ENCODE measurements at regions not wholly inside any gene's neighbourhood (a gene's known extent, or its start where the extent isn't known, plus 50 kb on each side); places are given as distances from the start of the nearest gene placed in this dataset.

DNA sequence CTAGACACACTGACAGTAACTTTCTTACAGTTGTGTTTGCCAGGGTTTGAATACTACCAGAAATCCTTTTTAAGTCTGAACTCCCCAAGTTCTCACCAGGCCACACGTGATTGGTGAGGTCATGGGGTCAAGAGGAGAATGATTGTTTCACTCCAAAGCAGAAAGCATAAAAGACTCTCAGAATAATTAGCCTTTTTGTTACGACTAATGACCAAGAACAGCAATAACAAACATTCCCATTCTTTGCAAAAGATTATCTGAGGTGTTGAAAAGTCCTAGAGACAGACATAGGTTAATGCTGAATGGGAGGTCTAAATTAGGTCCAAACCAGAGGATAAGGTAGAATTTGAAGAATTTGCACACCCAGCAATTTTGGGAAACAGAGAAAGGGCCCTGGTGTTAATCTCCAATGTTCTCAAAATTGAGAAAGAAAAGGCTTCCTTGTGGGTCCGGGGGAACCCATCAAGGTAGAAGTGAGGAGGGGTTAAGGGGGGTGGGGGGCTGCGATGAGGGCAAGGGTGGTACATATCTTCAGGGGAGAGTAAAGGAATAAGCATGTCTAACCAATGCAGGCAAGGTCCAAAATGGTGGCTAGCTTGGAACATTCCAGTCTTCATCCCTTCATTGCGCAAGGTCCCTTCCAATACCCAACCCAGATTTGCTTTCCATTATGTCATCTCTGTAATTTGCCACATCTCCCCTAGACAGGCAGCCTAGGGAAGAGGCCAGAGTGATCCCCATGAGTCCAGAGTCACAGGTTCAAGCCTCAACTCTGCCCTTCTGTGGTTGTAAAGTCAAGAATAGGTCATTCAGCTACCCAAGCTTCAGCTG, 74.6 kb upstream of the NFIA start:
- no peaks in the 10 kb centered on the region for H3K4me1 ChIP-seq (ENCODE audit: insufficient read depth, low read length)
- intact Hi-C loops (cut with DNase I, micrococcal nuclease), result no loop called here
- no peak overlapping the region for H3K27ac ChIP-seq (ENCODE audit: low read depth in 1 of 2, low read length in 2 of 2)
- POLR2A ChIA-PET, result no interaction called here
- H3K9me3 ChIP-seq (ENCODE audit: control insufficient read depth in 1 of 2, insufficient read depth in 1 of 2, low read length in 2 of 2), result no peaks in the 10 kb centered on the region
- CTCF ChIA-PET, result no interaction called here
- Mint-ChIP-seq H3K4me3 (no peak overlapping the region), H3K9me3 (no peaks in the 10 kb centered on the region), H3K27me3 (peaks cover 7% of the 10 kb centered on the region), H3K4me1 (ENCODE audit: low read depth) (no peaks in the 10 kb centered on the region), H3K36me3 (ENCODE audit: low read depth) (no peaks in the 10 kb centered on the region), H3K27ac (no peak overlapping the region)
- DNase-seq (no peak), ATAC-seq (ENCODE audit: poor library complexity) (no peak)
- H3K36me3 ChIP-seq (ENCODE audit: insufficient read depth, low read length), result no peaks in the 10 kb centered on the region
- TF ChIP-seq, protein P1, sequence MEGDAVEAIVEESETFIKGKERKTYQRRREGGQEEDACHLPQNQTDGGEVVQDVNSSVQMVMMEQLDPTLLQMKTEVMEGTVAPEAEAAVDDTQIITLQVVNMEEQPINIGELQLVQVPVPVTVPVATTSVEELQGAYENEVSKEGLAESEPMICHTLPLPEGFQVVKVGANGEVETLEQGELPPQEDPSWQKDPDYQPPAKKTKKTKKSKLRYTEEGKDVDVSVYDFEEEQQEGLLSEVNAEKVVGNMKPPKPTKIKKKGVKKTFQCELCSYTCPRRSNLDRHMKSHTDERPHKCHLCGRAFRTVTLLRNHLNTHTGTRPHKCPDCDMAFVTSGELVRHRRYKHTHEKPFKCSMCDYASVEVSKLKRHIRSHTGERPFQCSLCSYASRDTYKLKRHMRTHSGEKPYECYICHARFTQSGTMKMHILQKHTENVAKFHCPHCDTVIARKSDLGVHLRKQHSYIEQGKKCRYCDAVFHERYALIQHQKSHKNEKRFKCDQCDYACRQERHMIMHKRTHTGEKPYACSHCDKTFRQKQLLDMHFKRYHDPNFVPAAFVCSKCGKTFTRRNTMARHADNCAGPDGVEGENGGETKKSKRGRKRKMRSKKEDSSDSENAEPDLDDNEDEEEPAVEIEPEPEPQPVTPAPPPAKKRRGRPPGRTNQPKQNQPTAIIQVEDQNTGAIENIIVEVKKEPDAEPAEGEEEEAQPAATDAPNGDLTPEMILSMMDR (IDR thresholded peaks at IDR 0.05), result no peak
- H3K4me3 ChIP-seq (ENCODE audit: low read length), result no peak overlapping the region
- peaks cover 2 to 5% of the 10 kb centered on the region in 2 experiments for H3K27me3 ChIP-seq (ENCODE audit: control insufficient read depth in 1 of 2, insufficient read depth in 2 of 2, low read length in 2 of 2)

GRCh38 chr1:61005614-61006580, 76.5 kb upstream of the NFIA start:
- Mint-ChIP-seq H3K4me3 (no peak overlapping the region), H3K4me1 (ENCODE audit: low read depth) (no peaks in the 10 kb centered on the region), H3K36me3 (ENCODE audit: low read depth) (no peaks in the 10 kb centered on the region), H3K9me3 (no peaks in the 10 kb centered on the region), H3K27me3 (no peaks in the 10 kb centered on the region), H3K27ac (no peak overlapping the region)
- intact Hi-C loops (cut with DNase I, micrococcal nuclease), result no loop called here
- ChIA-PET POLR2A (no interaction called here), CTCF (no interaction called here)
- no peak for DNase-seq
- Histone ChIP-seq H3K27ac (ENCODE audit: low read depth in 1 of 2, low read length in 2 of 2) (no peak overlapping the region), H3K27me3 (ENCODE audit: control insufficient read depth in 1 of 2, insufficient read depth in 2 of 2, low read length in 2 of 2) (peaks cover 2 to 5% of the 10 kb centered on the region in 2 experiments), H3K4me1 (ENCODE audit: insufficient read depth, low read length) (no peaks in the 10 kb centered on the region), H3K4me3 (ENCODE audit: low read length) (no peak overlapping the region), H3K36me3 (ENCODE audit: insufficient read depth, low read length) (no peaks in the 10 kb centered on the region), H3K9me3 (ENCODE audit: control insufficient read depth in 1 of 2, insufficient read depth in 1 of 2, low read length in 2 of 2) (no peaks in the 10 kb centered on the region)
- TF ChIP-seq, protein P1 (IDR thresholded peaks at IDR 0.05), result no peak
- ATAC-seq (ENCODE audit: poor library complexity), result no peak

- H3K4me3 Mint-ChIP-seq, result no peak overlapping the region
- H3K9me3 Mint-ChIP-seq, result no peaks in the 10 kb centered on the region
- H3K27ac Mint-ChIP-seq, result no peak overlapping the region
- H3K4me1 Mint-ChIP-seq (ENCODE audit: low read depth), result no peaks in the 10 kb centered on the region
- H3K36me3 ChIP-seq (ENCODE audit: insufficient read depth, low read length), result no peaks in the 10 kb centered on the region
- H3K27me3 Mint-ChIP-seq, result no peaks in the 10 kb centered on the region
- TF ChIP-seq, protein P1 (IDR thresholded peaks at IDR 0.05), result no peak
- peaks cover 0 to 5% of the 10 kb centered on the region in 2 experiments for H3K27me3 ChIP-seq (ENCODE audit: control insufficient read depth in 1 of 2, insufficient read depth in 2 of 2, low read length in 2 of 2)
- H3K4me1 ChIP-seq (ENCODE audit: insufficient read depth, low read length), result no peaks in the 10 kb centered on the region
- ATAC-seq (ENCODE audit: poor library complexity) (no peak), DNase-seq (peak in 1 of 14 experiments; percentile 9)
- no peak overlapping the region for H3K27ac ChIP-seq (ENCODE audit: low read depth in 1 of 2, low read length in 2 of 2)
- no peak overlapping the region for H3K4me3 ChIP-seq (ENCODE audit: low read length)
- H3K36me3 Mint-ChIP-seq (ENCODE audit: low read depth), result no peaks in the 10 kb centered on the region
- POLR2A ChIA-PET, result no interaction called here
- CTCF ChIA-PET, result no interaction called here
- intact Hi-C loops (cut with DNase I, micrococcal nuclease), result no loop called here
- no peaks in the 10 kb centered on the region for H3K9me3 ChIP-seq (ENCODE audit: control insufficient read depth in 1 of 2, insufficient read depth in 1 of 2, low read length in 2 of 2)
Observed at GRCh38 chr1:61004262-61005003, 77.9 kb upstream of the NFIA start.

All from CD4-positive, alpha-beta T cell (primary cell).